OCI-LY3 (cell line): ENCODE measurements at regions not wholly inside any gene's neighbourhood (a gene's known extent, or its start where the extent isn't known, plus 50 kb on each side); places are given as distances from the start of the nearest gene placed in this dataset.

ENCODE experiments used
- EZH2phosphoT487 ChIP-seq: fragments of 200-600 bp; shearing (Covaris generic); IDR thresholded peaks from 2 replicates; pipeline ENCODE4 v1.6.1; 2018; ENCODE audit warnings: antibody characterized with exemption, mixed run types, low read depth
- TF ChIP-seq, protein P1 (sequence below): fragments of 200-600, 300-600 bp; sonication (generic); IDR thresholded peaks from 2 replicates; pipeline ENCODE4 v1.5.1; 2014; ENCODE audit warnings: antibody characterized with exemption, low read length, low read depth

DNA sequence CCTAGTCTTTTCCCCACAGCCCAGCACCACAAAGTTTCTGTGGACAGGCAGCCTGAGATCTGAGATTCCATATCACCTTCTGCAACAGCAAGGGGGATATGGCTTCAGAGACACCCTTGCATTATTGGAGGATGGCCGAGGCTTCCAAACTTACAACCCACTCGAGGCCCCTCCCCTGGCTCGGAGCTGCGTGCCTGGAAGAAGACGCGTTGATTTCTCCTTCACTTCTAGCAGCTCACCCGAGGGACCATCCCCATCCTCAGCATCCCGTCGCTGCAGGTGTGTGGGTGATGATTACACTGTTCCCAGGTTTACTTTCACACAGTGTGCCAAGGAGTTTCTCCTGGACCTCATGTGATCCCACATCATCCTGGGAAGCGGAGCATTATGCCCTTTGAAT lies 277.9 kb downstream of the MATN1 start:
- TF ChIP-seq, protein P1, sequence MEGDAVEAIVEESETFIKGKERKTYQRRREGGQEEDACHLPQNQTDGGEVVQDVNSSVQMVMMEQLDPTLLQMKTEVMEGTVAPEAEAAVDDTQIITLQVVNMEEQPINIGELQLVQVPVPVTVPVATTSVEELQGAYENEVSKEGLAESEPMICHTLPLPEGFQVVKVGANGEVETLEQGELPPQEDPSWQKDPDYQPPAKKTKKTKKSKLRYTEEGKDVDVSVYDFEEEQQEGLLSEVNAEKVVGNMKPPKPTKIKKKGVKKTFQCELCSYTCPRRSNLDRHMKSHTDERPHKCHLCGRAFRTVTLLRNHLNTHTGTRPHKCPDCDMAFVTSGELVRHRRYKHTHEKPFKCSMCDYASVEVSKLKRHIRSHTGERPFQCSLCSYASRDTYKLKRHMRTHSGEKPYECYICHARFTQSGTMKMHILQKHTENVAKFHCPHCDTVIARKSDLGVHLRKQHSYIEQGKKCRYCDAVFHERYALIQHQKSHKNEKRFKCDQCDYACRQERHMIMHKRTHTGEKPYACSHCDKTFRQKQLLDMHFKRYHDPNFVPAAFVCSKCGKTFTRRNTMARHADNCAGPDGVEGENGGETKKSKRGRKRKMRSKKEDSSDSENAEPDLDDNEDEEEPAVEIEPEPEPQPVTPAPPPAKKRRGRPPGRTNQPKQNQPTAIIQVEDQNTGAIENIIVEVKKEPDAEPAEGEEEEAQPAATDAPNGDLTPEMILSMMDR = no peak
- TF ChIP-seq EZH2phosphoT487 = no peak
